ENCODE measurements at regions not wholly inside any gene's neighbourhood (a gene's known extent, or its start where the extent isn't known, plus 50 kb on each side); places are given as distances from the start of the nearest gene placed in this dataset.

- no peak overlapping the region for H3K4me3 ChIP-seq (ENCODE audit: low read depth, low read length)
- no peaks in the 10 kb centered on the region for H3K36me3 ChIP-seq (ENCODE audit: control insufficient read depth, insufficient read depth, low read length)
- no peak overlapping the region for H3K27ac ChIP-seq (ENCODE audit: low read depth, low read length)
- no peaks in the 10 kb centered on the region for H3K9me3 ChIP-seq (ENCODE audit: control insufficient read depth, insufficient read depth, low read length)
- H3K27me3 ChIP-seq (ENCODE audit: control insufficient read depth, insufficient read depth, low read length) = no peaks in the 10 kb centered on the region
- peaks cover 36% of the 10 kb centered on the region for H3K4me1 ChIP-seq (ENCODE audit: control insufficient read depth, insufficient read depth, low read length)
- no peak overlapping the region for H3K9ac ChIP-seq (ENCODE audit: low read depth, low read length)
Observed at GRCh38 chr3:30438126-30438525, 168.3 kb upstream of the TGFBR2 start.

GRCh38 chr3:30439451-30440053 is 166.8 kb upstream of the TGFBR2 start:
- H3K27ac ChIP-seq (ENCODE audit: low read depth, low read length) = no peak overlapping the region

GRCh38 chr3:30440147-30440604 is 166.2 kb upstream of the TGFBR2 start:
- H3K27me3 ChIP-seq (ENCODE audit: control insufficient read depth, insufficient read depth, low read length) = no peaks in the 10 kb centered on the region

More at GRCh38 chr3:30439451-30440053, 166.8 kb upstream of the TGFBR2 start:
- Histone ChIP-seq H3K36me3 (ENCODE audit: control insufficient read depth, insufficient read depth, low read length) (no peaks in the 10 kb centered on the region), H3K27me3 (ENCODE audit: control insufficient read depth, insufficient read depth, low read length) (no peaks in the 10 kb centered on the region), H3K9me3 (ENCODE audit: control insufficient read depth, insufficient read depth, low read length) (no peaks in the 10 kb centered on the region), H3K4me3 (ENCODE audit: low read depth, low read length) (no peak overlapping the region), H3K4me1 (ENCODE audit: control insufficient read depth, insufficient read depth, low read length) (peaks cover 36% of the 10 kb centered on the region), H3K9ac (ENCODE audit: low read depth, low read length) (no peak overlapping the region)

GRCh38 chr3:30440880-30441279 is 165.5 kb upstream of the TGFBR2 start:
- Histone ChIP-seq H3K36me3 (ENCODE audit: control insufficient read depth, insufficient read depth, low read length) (no peaks in the 10 kb centered on the region), H3K27ac (ENCODE audit: low read depth, low read length) (no peak overlapping the region), H3K9me3 (ENCODE audit: control insufficient read depth, insufficient read depth, low read length) (no peaks in the 10 kb centered on the region), H3K27me3 (ENCODE audit: control insufficient read depth, insufficient read depth, low read length) (no peaks in the 10 kb centered on the region), H3K4me1 (ENCODE audit: control insufficient read depth, insufficient read depth, low read length) (peaks cover 31% of the 10 kb centered on the region), H3K4me3 (ENCODE audit: low read depth, low read length) (no peak overlapping the region), H3K9ac (ENCODE audit: low read depth, low read length) (no peak overlapping the region)

More at GRCh38 chr3:30440147-30440604, 166.2 kb upstream of the TGFBR2 start:
- no peak overlapping the region for H3K4me3 ChIP-seq (ENCODE audit: low read depth, low read length)
- H3K36me3 ChIP-seq (ENCODE audit: control insufficient read depth, insufficient read depth, low read length) = no peaks in the 10 kb centered on the region
- no peak overlapping the region for H3K27ac ChIP-seq (ENCODE audit: low read depth, low read length)
- H3K9ac ChIP-seq (ENCODE audit: low read depth, low read length) = no peak overlapping the region
- peaks cover 36% of the 10 kb centered on the region for H3K4me1 ChIP-seq (ENCODE audit: control insufficient read depth, insufficient read depth, low read length)
- no peaks in the 10 kb centered on the region for H3K9me3 ChIP-seq (ENCODE audit: control insufficient read depth, insufficient read depth, low read length)

GRCh38 chr3:30443756-30444673 is 162.4 kb upstream of the TGFBR2 start:
- H3K27me3 ChIP-seq (ENCODE audit: control insufficient read depth, insufficient read depth, low read length) = no peaks in the 10 kb centered on the region
- H3K27ac ChIP-seq (ENCODE audit: low read depth, low read length) = no peak overlapping the region

GRCh38 chr3:30448450-30449289 is 157.7 kb upstream of the TGFBR2 start:
- no peaks in the 10 kb centered on the region for H3K9me3 ChIP-seq (ENCODE audit: control insufficient read depth, insufficient read depth, low read length)
- H3K9ac ChIP-seq (ENCODE audit: low read depth, low read length) = no peak overlapping the region
- no peaks in the 10 kb centered on the region for H3K4me1 ChIP-seq (ENCODE audit: control insufficient read depth, insufficient read depth, low read length)
- no peak overlapping the region for H3K27ac ChIP-seq (ENCODE audit: low read depth, low read length)
- no peak overlapping the region for H3K4me3 ChIP-seq (ENCODE audit: low read depth, low read length)
- no peaks in the 10 kb centered on the region for H3K27me3 ChIP-seq (ENCODE audit: control insufficient read depth, insufficient read depth, low read length)
- H3K36me3 ChIP-seq (ENCODE audit: control insufficient read depth, insufficient read depth, low read length) = no peaks in the 10 kb centered on the region

More at GRCh38 chr3:30443756-30444673, 162.4 kb upstream of the TGFBR2 start:
- no peak overlapping the region for H3K4me3 ChIP-seq (ENCODE audit: low read depth, low read length)
- no peaks in the 10 kb centered on the region for H3K36me3 ChIP-seq (ENCODE audit: control insufficient read depth, insufficient read depth, low read length)
- peaks cover 8% of the 10 kb centered on the region; the same call in 1 of the 2 replicates for H3K4me1 ChIP-seq (ENCODE audit: control insufficient read depth, insufficient read depth, low read length)
- no peaks in the 10 kb centered on the region for H3K9me3 ChIP-seq (ENCODE audit: control insufficient read depth, insufficient read depth, low read length)
- H3K9ac ChIP-seq (ENCODE audit: low read depth, low read length) = no peak overlapping the region

GRCh38 chr3:30449290-30449632 is 157.1 kb upstream of the TGFBR2 start:
- H3K4me1 ChIP-seq (ENCODE audit: control insufficient read depth, insufficient read depth, low read length) = no peaks in the 10 kb centered on the region
- no peak overlapping the region for H3K9ac ChIP-seq (ENCODE audit: low read depth, low read length)
- H3K9me3 ChIP-seq (ENCODE audit: control insufficient read depth, insufficient read depth, low read length) = no peaks in the 10 kb centered on the region
- H3K27ac ChIP-seq (ENCODE audit: low read depth, low read length) = no peak overlapping the region
- H3K4me3 ChIP-seq (ENCODE audit: low read depth, low read length) = no peak overlapping the region
- H3K27me3 ChIP-seq (ENCODE audit: control insufficient read depth, insufficient read depth, low read length) = no peaks in the 10 kb centered on the region
- no peaks in the 10 kb centered on the region for H3K36me3 ChIP-seq (ENCODE audit: control insufficient read depth, insufficient read depth, low read length)

GRCh38 chr3:30452446-30452845 is 154.0 kb upstream of the TGFBR2 start:
- Histone ChIP-seq H3K4me3 (ENCODE audit: low read depth, low read length) (no peak overlapping the region), H3K9ac (ENCODE audit: low read depth, low read length) (no peak overlapping the region), H3K36me3 (ENCODE audit: control insufficient read depth, insufficient read depth, low read length) (no peaks in the 10 kb centered on the region), H3K27me3 (ENCODE audit: control insufficient read depth, insufficient read depth, low read length) (no peaks in the 10 kb centered on the region), H3K27ac (ENCODE audit: low read depth, low read length) (no peak overlapping the region), H3K4me1 (ENCODE audit: control insufficient read depth, insufficient read depth, low read length) (no peaks in the 10 kb centered on the region), H3K9me3 (ENCODE audit: control insufficient read depth, insufficient read depth, low read length) (no peaks in the 10 kb centered on the region)

- Histone ChIP-seq H3K9ac (ENCODE audit: low read depth, low read length) (no peak overlapping the region), H3K4me1 (ENCODE audit: control insufficient read depth, insufficient read depth, low read length) (no peaks in the 10 kb centered on the region), H3K4me3 (ENCODE audit: low read depth, low read length) (no peak overlapping the region), H3K36me3 (ENCODE audit: control insufficient read depth, insufficient read depth, low read length) (no peaks in the 10 kb centered on the region), H3K9me3 (ENCODE audit: control insufficient read depth, insufficient read depth, low read length) (no peaks in the 10 kb centered on the region), H3K27me3 (ENCODE audit: control insufficient read depth, insufficient read depth, low read length) (no peaks in the 10 kb centered on the region), H3K27ac (ENCODE audit: low read depth, low read length) (no peak overlapping the region)
Observed at GRCh38 chr3:30453360-30454039, 152.9 kb upstream of the TGFBR2 start.

- Histone ChIP-seq H3K27me3 (ENCODE audit: control insufficient read depth, insufficient read depth, low read length) (no peaks in the 10 kb centered on the region), H3K4me3 (ENCODE audit: low read depth, low read length) (no peak overlapping the region), H3K4me1 (ENCODE audit: control insufficient read depth, insufficient read depth, low read length) (no peaks in the 10 kb centered on the region), H3K9me3 (ENCODE audit: control insufficient read depth, insufficient read depth, low read length) (no peaks in the 10 kb centered on the region), H3K9ac (ENCODE audit: low read depth, low read length) (no peak overlapping the region), H3K36me3 (ENCODE audit: control insufficient read depth, insufficient read depth, low read length) (no peaks in the 10 kb centered on the region), H3K27ac (ENCODE audit: low read depth, low read length) (no peak overlapping the region)
Observed at GRCh38 chr3:30454636-30455035, 151.8 kb upstream of the TGFBR2 start.
